Mesothelial cell of epicardium (in vitro differentiated cells): ENCODE measurements at regions not wholly inside any gene's neighbourhood (a gene's known extent, or its start where the extent isn't known, plus 50 kb on each side); places are given as distances from the start of the nearest gene placed in this dataset.

ENCODE experiments used
- DNase-seq, 2 experiments: peaks; one replicate each; pipeline ENCODE4 v3.0.0; 2021; ENCODE audit warnings: low spot score in 2 of 2; ENCODE audit not compliant: unreplicated experiment in 2 of 2
- H3K27ac Mint-ChIP-seq: 2 replicates; pipeline ENCODE4 v1.8.0; 2021; ENCODE audit warnings: mixed read lengths
- H3K27me3 Mint-ChIP-seq: 2 replicates; pipeline ENCODE4 v1.8.0; 2021; ENCODE audit warnings: low read depth, mixed read lengths
- H3K36me3 Mint-ChIP-seq: 2 replicates; pipeline ENCODE4 v1.8.0; 2021; ENCODE audit warnings: mixed read lengths
- H3K4me1 Mint-ChIP-seq: 2 replicates; pipeline ENCODE4 v1.8.0; 2021; ENCODE audit warnings: mixed read lengths
- H3K4me3 Mint-ChIP-seq: 2 replicates; pipeline ENCODE4 v1.8.0; 2021; ENCODE audit warnings: mild to moderate bottlenecking, moderate library complexity, mixed read lengths
- H3K9me3 Mint-ChIP-seq: 2 replicates; pipeline ENCODE4 v1.8.0; 2021; ENCODE audit warnings: mixed read lengths
- CTCF ChIP-seq: fragments of 200-600 bp; sonication (generic); IDR thresholded peaks from one replicate; pipeline ENCODE4 v1.5.0; 2021; ENCODE audit warnings: antibody characterized with exemption; ENCODE audit not compliant: unreplicated experiment

DNA sequence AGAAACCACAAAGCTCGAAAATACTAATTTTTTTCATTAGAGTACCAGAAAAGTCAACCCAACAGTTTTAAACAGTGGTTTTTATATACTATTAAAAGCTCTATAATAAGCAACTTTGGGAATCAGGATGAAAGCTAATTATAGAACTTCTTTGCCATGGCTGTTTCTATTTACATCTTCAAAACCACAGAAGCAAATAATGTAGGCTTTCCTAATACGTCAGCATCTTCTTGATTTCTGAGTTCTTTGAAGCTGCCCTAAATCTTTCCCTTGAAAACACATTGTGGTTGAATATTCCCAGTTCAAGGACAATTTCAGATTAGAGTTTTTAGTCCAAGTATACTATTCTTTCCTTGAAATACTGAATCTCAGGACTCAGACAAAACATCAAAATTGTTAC lies 460.2 kb upstream of the FAT1 start:
- no peak for DNase-seq
- H3K27me3 Mint-ChIP-seq: peaks cover 8% of the 10 kb centered on the region
- no peak overlapping the region for H3K27ac Mint-ChIP-seq
- H3K4me3 Mint-ChIP-seq: no peak overlapping the region
- TF ChIP-seq CTCF: no peak
- no peaks in the 10 kb centered on the region for H3K36me3 Mint-ChIP-seq
- H3K9me3 Mint-ChIP-seq: no peaks in the 10 kb centered on the region
- peaks cover 24% of the 10 kb centered on the region for H3K4me1 Mint-ChIP-seq

- no peaks in the 10 kb centered on the region for H3K36me3 Mint-ChIP-seq
- peaks cover 18% of the 10 kb centered on the region for H3K4me1 Mint-ChIP-seq
- H3K27me3 Mint-ChIP-seq: peaks cover 8% of the 10 kb centered on the region
- no peak overlapping the region for H3K27ac Mint-ChIP-seq
- H3K9me3 Mint-ChIP-seq: no peaks in the 10 kb centered on the region
- DNase-seq: no peak
- no peak for TF ChIP-seq CTCF
- no peak overlapping the region for H3K4me3 Mint-ChIP-seq
Measured at GRCh38 chr4:187184508-187184907, 460.9 kb upstream of the FAT1 start.

DNA sequence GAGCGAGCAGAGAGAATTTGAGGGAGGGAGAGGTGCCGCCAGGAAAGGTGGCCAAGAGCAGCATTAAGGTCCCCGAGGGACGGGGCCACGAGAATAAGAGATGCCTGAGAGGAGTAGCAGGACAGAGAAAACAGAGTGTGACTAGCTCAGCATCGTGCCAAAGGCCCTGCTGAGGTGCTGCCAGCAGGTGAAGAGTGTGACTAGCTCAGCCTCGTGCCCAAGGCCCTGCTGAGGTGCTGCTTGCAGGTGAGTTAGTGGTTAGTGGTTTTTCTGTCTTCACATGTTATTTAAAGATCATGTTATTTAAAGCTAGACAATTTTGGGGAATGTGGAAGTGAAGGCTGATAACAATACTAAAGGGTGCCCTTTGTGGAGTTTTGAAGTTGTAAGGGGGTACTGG lies 464.5 kb upstream of the FAT1 start:
- H3K27ac Mint-ChIP-seq: no peak overlapping the region
- TF ChIP-seq CTCF: no peak
- peaks cover 8% of the 10 kb centered on the region for H3K27me3 Mint-ChIP-seq
- no peaks in the 10 kb centered on the region for H3K4me1 Mint-ChIP-seq
- no peak overlapping the region for H3K4me3 Mint-ChIP-seq
- no peak for DNase-seq
- H3K36me3 Mint-ChIP-seq: no peaks in the 10 kb centered on the region
- no peaks in the 10 kb centered on the region for H3K9me3 Mint-ChIP-seq

DNA sequence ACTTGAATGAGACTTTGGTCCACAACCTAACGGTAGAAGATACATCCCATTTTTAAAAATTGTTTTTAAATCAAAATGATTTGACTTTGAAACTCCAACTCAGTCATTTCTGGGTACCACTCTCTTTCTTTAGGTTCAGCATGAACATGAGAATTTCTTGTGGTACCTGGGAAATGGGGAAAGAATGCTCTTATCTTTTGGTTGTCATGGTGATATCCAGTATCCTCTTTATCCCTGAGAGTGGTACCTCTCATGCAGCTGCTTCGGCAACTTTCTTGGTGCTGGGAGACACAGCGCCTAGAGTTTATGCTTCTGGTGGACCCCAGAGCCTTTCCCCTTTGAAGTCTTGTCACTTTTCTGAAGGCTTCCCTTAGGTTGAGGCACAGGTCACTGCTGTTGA lies 465.1 kb upstream of the FAT1 start:
- Mint-ChIP-seq H3K27me3 (peaks cover 8% of the 10 kb centered on the region), H3K4me1 (no peaks in the 10 kb centered on the region), H3K27ac (no peak overlapping the region), H3K9me3 (no peaks in the 10 kb centered on the region), H3K36me3 (no peaks in the 10 kb centered on the region), H3K4me3 (no peak overlapping the region)
- DNase-seq: no peak
- no peak for TF ChIP-seq CTCF

DNA sequence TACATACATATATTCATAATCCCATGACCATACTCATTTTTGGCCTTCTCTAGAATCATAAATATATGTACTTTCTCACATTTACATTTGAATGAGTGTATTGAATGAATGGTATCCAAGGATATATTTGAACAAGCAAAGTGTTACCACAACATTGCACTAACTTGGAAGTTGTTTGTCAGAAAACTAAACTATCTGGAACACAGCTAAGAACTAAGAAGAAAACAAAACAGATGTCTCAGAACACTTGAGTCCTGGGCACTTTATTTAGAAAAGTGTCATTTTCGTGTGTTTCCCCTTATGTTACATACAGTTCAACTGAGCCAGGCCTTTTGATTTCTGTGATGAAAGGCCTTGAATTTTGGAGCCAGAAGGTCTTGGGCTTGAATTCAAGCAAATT lies 466.7 kb upstream of the FAT1 start:
- no peak for TF ChIP-seq CTCF
- no peaks in the 10 kb centered on the region for H3K9me3 Mint-ChIP-seq
- H3K4me3 Mint-ChIP-seq: no peak overlapping the region

DNA sequence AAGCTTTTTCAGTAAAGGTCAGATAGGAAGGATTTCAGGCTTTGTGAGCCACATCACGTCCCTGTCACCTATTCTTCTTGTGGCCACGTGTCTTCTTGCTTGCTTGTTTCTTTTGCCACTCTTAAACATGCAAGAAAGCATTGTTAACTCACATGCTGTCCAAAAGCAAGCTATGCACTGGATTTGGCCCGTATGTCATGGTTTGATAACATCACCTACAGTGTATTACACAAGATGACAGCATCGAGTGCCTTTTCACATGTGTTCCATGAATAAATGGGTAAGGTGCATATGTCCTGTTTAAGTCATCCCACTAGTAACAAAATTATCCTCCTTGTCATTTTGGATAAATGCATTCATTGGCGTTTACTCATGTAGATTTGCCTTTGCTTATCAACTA lies 468.0 kb upstream of the FAT1 start:
- H3K27me3 Mint-ChIP-seq: peaks cover 8% of the 10 kb centered on the region
- no peak overlapping the region for H3K27ac Mint-ChIP-seq
- no peaks in the 10 kb centered on the region for H3K36me3 Mint-ChIP-seq
- TF ChIP-seq CTCF: no peak
- peaks cover 3% of the 10 kb centered on the region for H3K9me3 Mint-ChIP-seq
- no peaks in the 10 kb centered on the region for H3K4me1 Mint-ChIP-seq
- DNase-seq: no peak
- no peak overlapping the region for H3K4me3 Mint-ChIP-seq

More for the DNA sequence above, 466.7 kb upstream of the FAT1 start:
- Mint-ChIP-seq H3K4me1 (no peaks in the 10 kb centered on the region), H3K27ac (no peak overlapping the region), H3K36me3 (no peaks in the 10 kb centered on the region), H3K27me3 (peaks cover 8% of the 10 kb centered on the region)
- DNase-seq: no peak
